ENCODE measurements at regions not wholly inside any gene's neighbourhood (a gene's known extent, or its start where the extent isn't known, plus 50 kb on each side); places are given as distances from the start of the nearest gene placed in this dataset.
A peak's percentile ranks its signal among the peaks of the same experiment; 100 is the strongest.

GRCh38 chr1:87718241-87718950, 389.7 kb downstream of the LMO4 start:
- no peak for DNase-seq (ENCODE audit: low read depth, low spot score)

GRCh38 chr1:87719658-87720057, 391.0 kb downstream of the LMO4 start:
- DNase-seq (ENCODE audit: low read depth, low spot score): no peak

- no peak for DNase-seq (ENCODE audit: low read depth, low spot score)
Observed at GRCh38 chr1:87720561-87720960, 391.9 kb downstream of the LMO4 start.

- peak; percentile 56 for DNase-seq (ENCODE audit: low read depth, low spot score)
Observed at GRCh38 chr1:87723193-87723592, 394.5 kb downstream of the LMO4 start.

- DNase-seq (ENCODE audit: low read depth, low spot score): no peak
Observed at GRCh38 chr1:87728169-87728568, 399.5 kb downstream of the LMO4 start.

GRCh38 chr1:87730274-87731216, 401.9 kb downstream of the LMO4 start:
- DNase-seq (ENCODE audit: low read depth, low spot score): no peak

GRCh38 chr1:87733386-87733785, 404.7 kb downstream of the LMO4 start:
- DNase-seq (ENCODE audit: low read depth, low spot score): no peak

- no peak for DNase-seq (ENCODE audit: low read depth, low spot score)
Observed at GRCh38 chr1:87735750-87736149, 407.1 kb downstream of the LMO4 start.

- no peak for DNase-seq (ENCODE audit: low read depth, low spot score)
Observed at GRCh38 chr1:87739141-87739540, 410.5 kb downstream of the LMO4 start.

- no peak for DNase-seq (ENCODE audit: low read depth, low spot score)
Observed at GRCh38 chr1:87739704-87740103, 411.0 kb downstream of the LMO4 start.

GRCh38 chr1:87743256-87743655, 414.6 kb downstream of the LMO4 start:
- no peak for DNase-seq (ENCODE audit: low read depth, low spot score)

- DNase-seq (ENCODE audit: low read depth, low spot score): no peak
Observed at GRCh38 chr1:87744056-87744455, 415.4 kb downstream of the LMO4 start.

- DNase-seq (ENCODE audit: low read depth, low spot score): no peak
Observed at GRCh38 chr1:87744763-87745162, 416.1 kb downstream of the LMO4 start.

GRCh38 chr1:87753366-87753765, 424.7 kb downstream of the LMO4 start:
- no peak for DNase-seq (ENCODE audit: low read depth, low spot score)

GRCh38 chr1:87754139-87754538, 425.5 kb downstream of the LMO4 start:
- no peak for DNase-seq (ENCODE audit: low read depth, low spot score)

GRCh38 chr1:87757676-87758075, 429.0 kb downstream of the LMO4 start:
- no peak for DNase-seq (ENCODE audit: low read depth, low spot score)

- no peak for DNase-seq (ENCODE audit: low read depth, low spot score)
Observed at GRCh38 chr1:87759421-87760087, 430.9 kb downstream of the LMO4 start.

GRCh38 chr1:87760155-87760554, 431.5 kb downstream of the LMO4 start:
- no peak for DNase-seq (ENCODE audit: low read depth, low spot score)

GRCh38 chr1:87760654-87761053, 432.0 kb downstream of the LMO4 start:
- no peak for DNase-seq (ENCODE audit: low read depth, low spot score)

GRCh38 chr1:87763483-87763882, 434.8 kb downstream of the LMO4 start:
- no peak for DNase-seq (ENCODE audit: low read depth, low spot score)

- no peak for DNase-seq (ENCODE audit: low read depth, low spot score)
Observed at GRCh38 chr1:87765057-87765680, 436.5 kb downstream of the LMO4 start.

- DNase-seq (ENCODE audit: low read depth, low spot score): no peak
Observed at GRCh38 chr1:87765681-87766070, 437.0 kb downstream of the LMO4 start.
